ENCODE measurements at regions not wholly inside any gene's neighbourhood (a gene's known extent, or its start where the extent isn't known, plus 50 kb on each side); places are given as distances from the start of the nearest gene placed in this dataset.

GRCh38 chr13:22357132-22357531 is 686.3 kb downstream of the FGF9 start:
- TF ChIP-seq, protein P1, sequence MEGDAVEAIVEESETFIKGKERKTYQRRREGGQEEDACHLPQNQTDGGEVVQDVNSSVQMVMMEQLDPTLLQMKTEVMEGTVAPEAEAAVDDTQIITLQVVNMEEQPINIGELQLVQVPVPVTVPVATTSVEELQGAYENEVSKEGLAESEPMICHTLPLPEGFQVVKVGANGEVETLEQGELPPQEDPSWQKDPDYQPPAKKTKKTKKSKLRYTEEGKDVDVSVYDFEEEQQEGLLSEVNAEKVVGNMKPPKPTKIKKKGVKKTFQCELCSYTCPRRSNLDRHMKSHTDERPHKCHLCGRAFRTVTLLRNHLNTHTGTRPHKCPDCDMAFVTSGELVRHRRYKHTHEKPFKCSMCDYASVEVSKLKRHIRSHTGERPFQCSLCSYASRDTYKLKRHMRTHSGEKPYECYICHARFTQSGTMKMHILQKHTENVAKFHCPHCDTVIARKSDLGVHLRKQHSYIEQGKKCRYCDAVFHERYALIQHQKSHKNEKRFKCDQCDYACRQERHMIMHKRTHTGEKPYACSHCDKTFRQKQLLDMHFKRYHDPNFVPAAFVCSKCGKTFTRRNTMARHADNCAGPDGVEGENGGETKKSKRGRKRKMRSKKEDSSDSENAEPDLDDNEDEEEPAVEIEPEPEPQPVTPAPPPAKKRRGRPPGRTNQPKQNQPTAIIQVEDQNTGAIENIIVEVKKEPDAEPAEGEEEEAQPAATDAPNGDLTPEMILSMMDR (IDR thresholded peaks at IDR 0.05) = no peak
- TF ChIP-seq ZFX (IDR thresholded peaks at IDR 0.05; ENCODE audit: borderline replicate concordance) = no peak

Measured in 22Rv1 (cell line).